HG03460 (cell line): ENCODE measurements at regions not wholly inside any gene's neighbourhood (a gene's known extent, or its start where the extent isn't known, plus 50 kb on each side); places are given as distances from the start of the nearest gene placed in this dataset.

Experiments
- ATAC-seq: cut with Tn5 transposase; IDR thresholded peaks from one replicate; pipeline ENCODE4 v1.9.1; 2021; ENCODE audit not compliant: unreplicated experiment

GRCh38 chr11:112634551-112634950, 326.7 kb upstream of the NCAM1 start:
- no peak for ATAC-seq

- no peak for ATAC-seq
These were observed 326.1 kb upstream of the NCAM1 start for GRCh38 chr11:112634995-112635737.

GRCh38 chr11:112637076-112637475, 324.1 kb upstream of the NCAM1 start:
- ATAC-seq = no peak

- ATAC-seq = no peak
These were observed 323.3 kb upstream of the NCAM1 start for GRCh38 chr11:112637876-112638275.

- ATAC-seq = no peak
These were observed 321.8 kb upstream of the NCAM1 start for GRCh38 chr11:112639469-112639868.

- no peak for ATAC-seq
These were observed 317.8 kb upstream of the NCAM1 start for GRCh38 chr11:112643416-112643815.

DNA sequence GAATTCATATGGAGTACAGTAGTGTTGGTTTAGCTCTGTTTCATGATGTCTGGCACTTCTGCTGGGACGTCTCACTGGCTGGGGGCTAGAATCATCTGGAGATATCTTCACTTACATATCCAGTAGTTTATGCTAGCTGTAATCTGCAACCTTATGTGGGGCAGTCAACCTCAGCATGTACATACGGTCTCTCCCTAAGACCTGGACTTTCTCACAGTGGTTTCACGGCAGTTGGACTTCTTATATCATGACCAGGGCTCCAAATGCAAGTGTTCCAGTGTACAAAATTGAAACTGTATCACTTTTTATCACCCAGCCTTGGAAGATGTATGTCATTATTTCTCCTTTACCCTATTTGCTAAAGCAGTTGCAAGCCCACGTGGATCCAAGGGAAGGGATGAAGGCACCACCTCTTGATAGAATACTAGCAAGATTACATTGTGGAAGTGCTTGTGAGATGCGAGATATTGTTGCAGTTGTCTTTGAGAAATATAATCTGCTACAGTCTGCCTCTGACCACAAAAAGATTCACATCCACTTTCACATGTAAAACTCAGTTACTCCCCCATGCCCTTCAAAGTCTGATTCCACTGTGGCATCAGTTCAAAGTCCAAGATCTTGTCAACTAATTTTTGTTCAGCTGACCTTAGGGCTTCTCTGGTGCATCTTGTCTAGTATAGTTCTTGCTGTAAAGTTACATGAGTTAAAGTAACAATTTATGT, 316.6 kb upstream of the NCAM1 start:
- ATAC-seq = no peak

DNA sequence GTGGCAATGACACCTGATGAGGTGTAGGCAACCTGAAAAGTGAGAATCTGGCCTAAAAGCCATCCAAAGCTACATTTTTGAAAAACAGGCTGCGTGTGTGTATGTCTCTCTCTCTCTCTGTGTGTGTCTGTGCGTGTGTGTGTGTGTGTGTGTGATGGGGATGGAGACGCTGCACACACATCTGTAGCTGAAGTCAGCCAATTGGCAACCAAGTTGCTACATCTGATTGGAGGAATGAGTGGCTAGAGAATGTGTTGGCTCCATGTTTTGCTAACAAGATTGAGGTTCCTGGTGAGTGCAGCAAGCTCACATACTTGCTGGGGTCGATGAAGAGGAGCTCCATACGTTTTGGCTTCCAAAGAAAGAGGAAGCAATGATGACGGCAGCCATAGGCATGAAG, 311.4 kb upstream of the NCAM1 start:
- ATAC-seq = no peak

GRCh38 chr11:112650527-112650926, 310.7 kb upstream of the NCAM1 start:
- no peak for ATAC-seq

- no peak for ATAC-seq
These were observed 309.8 kb upstream of the NCAM1 start for GRCh38 chr11:112651386-112651785.

DNA sequence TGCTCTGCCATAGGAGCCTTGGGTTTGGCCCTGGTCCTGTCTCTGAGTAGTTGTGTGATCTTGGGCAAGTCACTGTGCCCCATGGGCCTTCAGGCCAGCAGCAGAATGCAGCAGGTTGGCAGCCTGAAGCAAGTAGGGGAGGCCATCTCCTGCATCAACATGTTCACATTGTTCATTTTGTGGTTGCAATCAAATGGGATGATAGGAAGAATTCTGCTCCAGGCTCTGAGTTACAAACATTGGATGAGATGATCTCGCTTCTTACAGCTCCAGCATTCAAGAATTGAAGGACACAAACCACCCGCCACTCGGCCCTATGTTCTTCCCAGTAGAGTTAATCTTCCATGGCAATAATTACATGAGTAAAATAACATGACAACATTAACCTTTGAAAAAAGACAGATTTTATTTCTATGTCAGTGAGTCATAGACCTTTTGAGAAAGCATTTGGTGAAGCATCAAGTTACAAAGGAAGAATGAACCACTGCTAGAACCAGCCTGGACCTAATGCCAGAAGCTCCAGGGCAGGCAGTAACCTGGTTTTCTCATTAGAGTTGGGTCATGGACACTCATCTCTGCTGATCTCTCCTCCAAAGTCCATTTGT, 308.3 kb upstream of the NCAM1 start:
- no peak for ATAC-seq

DNA sequence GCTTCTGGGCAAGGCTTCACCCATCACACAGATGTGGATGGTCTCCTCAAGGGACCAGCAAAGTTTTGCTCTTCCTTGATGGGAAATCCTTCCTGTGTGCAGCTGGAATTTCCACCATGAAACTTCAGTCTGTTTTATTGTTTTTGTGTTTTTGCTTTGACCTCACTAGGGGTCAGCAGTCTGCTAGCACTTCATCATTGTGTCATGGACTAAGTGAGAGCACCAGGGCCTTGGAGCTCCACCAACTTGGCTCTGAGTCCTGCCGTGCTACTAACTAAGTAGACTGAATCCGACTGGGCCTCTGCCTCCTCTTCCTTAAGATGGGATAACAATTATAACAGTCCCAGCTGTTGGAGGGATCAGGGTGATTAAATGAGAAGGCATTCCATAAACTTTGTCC, 305.8 kb upstream of the NCAM1 start:
- ATAC-seq = no peak

- ATAC-seq = no peak
These were observed 304.3 kb upstream of the NCAM1 start for GRCh38 chr11:112656772-112657428.

- ATAC-seq = no peak
These were observed 302.8 kb upstream of the NCAM1 start for GRCh38 chr11:112658431-112658878.

- no peak for ATAC-seq
These were observed 300.1 kb upstream of the NCAM1 start for GRCh38 chr11:112661146-112661545.

GRCh38 chr11:112661571-112661970, 299.6 kb upstream of the NCAM1 start:
- no peak for ATAC-seq

GRCh38 chr11:112662554-112662953, 298.7 kb upstream of the NCAM1 start:
- ATAC-seq = no peak

- ATAC-seq = no peak
These were observed 297.1 kb upstream of the NCAM1 start for GRCh38 chr11:112663947-112664634.

- ATAC-seq = no peak
These were observed 295.9 kb upstream of the NCAM1 start for GRCh38 chr11:112665291-112665690.

DNA sequence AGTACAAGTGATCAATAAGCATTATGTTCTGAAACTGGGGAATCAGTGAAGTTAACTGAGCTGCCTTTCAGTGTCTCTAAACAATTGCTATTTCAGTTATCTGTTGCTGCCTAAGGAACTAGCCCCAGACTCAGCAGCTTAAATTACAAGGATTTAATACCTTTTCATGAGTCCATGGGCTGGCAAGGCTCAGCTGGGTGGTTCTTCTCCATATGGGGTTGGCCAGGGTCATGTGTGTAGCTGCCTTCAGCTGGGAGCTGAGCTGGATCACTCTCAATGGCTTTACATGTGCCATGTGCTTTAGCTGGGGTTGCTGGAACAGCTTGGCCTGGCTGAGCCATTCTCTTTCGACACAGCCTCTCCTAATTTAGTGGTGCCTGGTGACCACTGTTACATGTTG, 295.0 kb upstream of the NCAM1 start:
- ATAC-seq = no peak
